Erythroblast (primary cell): ENCODE measurements at regions not wholly inside any gene's neighbourhood (a gene's known extent, or its start where the extent isn't known, plus 50 kb on each side); places are given as distances from the start of the nearest gene placed in this dataset.

Source experiments
- GATA1 ChIP-seq: IDR thresholded peaks from 2 replicates; pipeline ENCODE4 v1.6.1; 2011; ENCODE audit warnings: low read depth, mild to moderate bottlenecking, control low read depth, low read length, moderate library complexity
- POLR2A ChIP-seq: IDR thresholded peaks from 2 replicates; pipeline ENCODE4 v1.6.1; 2011; ENCODE audit warnings: mild to moderate bottlenecking, low read length

GRCh38 chr3:146770881-146771280 lies 165.7 kb upstream of the PLSCR5 start:
- TF ChIP-seq POLR2A (no peak), GATA1 (no peak)
